ENCODE measurements at regions not wholly inside any gene's neighbourhood (a gene's known extent, or its start where the extent isn't known, plus 50 kb on each side); places are given as distances from the start of the nearest gene placed in this dataset.

- DNase-seq = no peak
These were observed 525.6 kb downstream of the SPATA31D1 start for GRCh38 chr9:82513976-82514735.

DNA sequence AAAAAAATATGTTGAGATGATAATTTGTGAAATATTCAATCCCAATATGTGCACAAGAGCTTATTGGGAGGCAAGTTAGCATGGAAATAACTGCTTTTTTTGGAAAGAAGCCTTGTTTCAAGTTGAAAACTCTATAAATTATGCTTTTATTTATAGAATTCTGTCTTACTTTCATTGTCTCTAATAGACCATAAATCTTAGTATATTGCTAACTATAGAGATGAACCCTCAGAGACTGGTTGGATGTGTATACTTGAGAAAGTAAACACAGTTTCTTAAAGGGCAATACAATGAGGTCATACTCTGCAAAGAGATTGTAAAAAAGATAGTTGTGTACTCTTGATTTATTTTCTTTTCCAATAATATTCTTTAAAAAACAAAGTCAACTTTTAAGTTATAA is 530.3 kb downstream of the SPATA31D1 start:
- no peak for DNase-seq

DNA sequence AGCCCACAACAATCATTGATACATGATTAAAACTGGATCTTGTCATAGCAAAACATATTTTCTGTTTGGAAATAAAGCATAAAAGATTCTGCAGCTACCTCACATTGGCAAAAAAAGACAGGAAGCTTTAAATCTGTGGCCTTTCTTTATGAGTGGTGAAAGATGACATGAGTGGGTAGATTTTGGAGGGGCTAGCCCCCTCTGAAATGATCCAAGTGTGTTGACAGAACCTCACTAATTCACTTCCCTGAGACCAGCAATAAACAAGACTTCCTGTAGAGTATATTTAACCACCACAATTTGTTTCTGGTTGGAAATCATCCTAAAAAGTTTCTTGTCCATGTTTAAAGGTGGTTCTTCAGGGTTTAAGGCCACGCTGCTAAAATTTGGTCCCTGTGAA is 530.8 kb downstream of the SPATA31D1 start:
- DNase-seq = no peak

DNA sequence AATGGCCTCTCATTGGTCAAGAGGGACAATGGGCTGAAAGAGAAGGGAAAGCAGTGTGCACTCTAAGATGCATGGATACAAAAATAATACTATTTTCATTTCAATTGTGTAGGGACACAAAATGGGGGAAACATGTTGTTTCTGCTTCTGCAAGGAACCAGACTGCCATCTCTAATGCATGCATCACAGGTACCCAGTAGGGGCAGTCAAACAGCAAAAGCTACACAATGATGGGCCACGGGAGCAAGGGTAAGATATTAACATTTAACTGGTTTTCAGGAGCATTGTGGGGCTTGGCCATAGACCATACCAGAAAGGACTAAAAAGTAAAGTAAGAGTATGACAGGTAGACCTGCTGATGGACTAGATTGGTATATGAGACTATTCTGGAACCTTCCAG is 535.8 kb downstream of the SPATA31D1 start:
- DNase-seq = no peak

GRCh38 chr9:82526577-82526976 is 536.4 kb downstream of the RASEF start:
- DNase-seq = no peak

DNA sequence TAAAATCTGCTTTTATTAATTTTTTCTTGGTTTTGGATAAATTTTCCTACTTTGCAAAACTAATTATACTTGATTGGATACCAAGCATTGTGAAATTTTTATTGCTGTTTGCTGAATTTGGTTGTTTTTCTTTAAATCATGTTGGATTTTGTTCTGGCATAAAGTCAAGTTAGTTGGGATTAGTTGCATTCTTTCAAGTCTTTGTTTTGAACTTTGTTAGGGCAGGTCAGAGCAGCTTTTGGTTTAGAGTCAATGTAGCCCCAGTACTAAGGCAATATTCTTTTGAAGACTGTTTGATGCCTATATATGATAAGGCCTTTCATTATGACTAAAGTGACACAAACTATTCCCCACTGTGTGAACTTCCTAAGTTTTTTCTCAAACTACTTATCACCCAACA is 531.1 kb downstream of the RASEF start:
- no peak for DNase-seq

DNA sequence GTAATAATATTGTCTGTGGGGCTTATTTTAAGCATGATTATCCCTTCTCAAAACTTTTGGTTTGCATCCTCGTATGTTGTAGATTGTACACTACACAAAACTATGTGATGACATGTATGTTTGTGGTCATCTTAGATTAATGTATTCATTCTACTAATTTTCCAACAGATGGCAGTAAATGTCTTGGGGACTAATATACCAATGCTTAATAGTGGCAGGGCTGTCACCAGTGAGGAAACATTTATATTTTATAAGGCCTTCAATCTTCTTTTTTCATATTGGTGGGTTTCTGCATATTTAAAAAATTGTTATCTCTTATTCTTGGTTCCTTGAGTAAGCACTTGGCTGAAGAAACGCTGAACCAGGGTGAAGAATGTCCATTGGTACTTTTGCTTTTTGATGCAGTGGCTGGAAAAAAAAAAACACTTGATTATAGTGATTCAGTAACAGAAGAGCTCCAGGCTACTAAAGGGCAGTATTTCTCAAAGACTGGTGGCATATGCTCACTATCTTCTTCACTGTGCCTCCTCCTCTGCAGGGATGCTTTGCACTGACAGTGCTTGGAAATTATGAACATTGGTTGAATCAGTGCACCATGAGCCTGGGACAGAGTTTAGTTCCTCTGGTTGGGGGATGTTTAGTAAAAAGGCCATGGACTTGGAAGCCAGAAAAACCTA is 530.3 kb downstream of the RASEF start:
- DNase-seq = peak; percentile 35 to 37

GRCh38 chr9:82535432-82535998 is 527.4 kb downstream of the RASEF start:
- no peak for DNase-seq

DNA sequence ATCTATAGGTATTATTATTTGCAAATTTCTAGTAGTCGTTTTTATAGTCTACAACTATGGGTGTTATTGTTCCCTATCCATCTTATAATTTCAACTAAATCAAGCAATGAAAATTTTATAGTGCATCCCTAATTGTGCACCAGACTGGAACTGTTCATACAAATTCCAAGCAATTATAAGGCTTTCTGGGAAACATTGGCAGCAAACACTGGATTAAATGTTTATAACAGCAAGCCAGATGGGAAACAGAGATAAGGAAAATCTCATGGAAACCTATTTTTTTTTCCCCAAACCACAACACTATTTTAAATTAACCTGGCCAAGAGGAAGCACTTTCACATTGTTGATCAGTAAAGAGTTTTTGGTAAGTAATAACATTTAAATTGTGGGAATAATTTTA is 524.3 kb downstream of the RASEF start:
- no peak for DNase-seq

- peak; percentile 34 to 42 for DNase-seq
These were observed 523.8 kb downstream of the RASEF start for GRCh38 chr9:82539146-82539545.

DNA sequence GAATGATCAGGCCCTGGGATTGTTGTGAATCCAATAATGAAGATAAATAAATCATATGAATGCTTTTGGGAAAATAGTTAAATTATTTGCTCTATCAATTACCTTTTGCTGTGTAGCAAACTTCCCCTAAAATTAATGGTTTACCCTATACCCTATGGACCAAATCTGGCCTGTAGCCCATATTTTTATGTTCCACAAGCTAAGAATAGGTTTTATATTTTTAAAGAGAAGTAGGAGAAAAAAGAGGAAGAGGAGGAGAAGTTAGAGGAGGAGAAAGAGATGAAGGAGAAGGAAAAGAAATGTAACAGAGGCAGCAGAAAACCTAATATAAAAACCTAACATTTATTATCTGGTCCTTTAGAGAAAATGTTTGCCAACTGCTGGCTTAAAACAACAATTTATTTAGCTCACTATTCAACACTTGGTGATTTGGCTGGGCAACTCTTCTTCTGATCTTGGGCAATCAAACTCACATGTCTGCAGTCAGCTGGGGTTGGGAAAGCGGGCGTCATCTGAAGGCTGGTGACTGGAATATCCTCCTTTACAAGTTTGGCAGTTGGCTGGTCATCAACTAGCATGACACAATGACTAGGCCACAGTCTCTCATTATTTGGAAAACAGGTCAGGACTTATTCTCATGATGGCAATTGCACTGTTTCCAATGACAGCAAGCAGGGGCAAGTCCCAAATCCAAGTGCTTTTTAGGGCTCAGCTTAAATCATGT is 522.9 kb downstream of the RASEF start:
- peak; percentile 90 to 96 for DNase-seq

GRCh38 chr9:82543726-82544125 is 519.2 kb downstream of the RASEF start:
- no peak for DNase-seq

GRCh38 chr9:82546136-82546535 is 516.8 kb downstream of the RASEF start:
- DNase-seq = no peak

DNA sequence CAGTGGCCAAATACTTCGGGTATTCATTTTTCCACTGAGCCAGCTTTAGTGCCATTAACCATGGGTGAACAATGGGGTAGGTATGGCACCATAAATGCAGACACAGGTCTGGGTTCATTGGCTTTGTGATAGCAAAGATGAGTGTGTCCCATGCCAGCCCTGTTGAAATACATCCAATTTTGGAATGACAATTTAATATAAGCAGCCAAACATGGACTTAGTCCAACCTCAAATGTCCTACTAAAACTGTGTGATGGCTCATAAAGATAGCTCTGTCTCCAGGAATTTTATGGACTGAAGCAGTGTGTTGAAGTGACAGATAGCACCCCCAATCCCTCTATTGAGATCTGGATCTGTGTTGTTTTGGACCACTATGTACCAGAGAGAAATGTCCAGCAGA is 514.9 kb downstream of the RASEF start:
- DNase-seq = no peak

DNA sequence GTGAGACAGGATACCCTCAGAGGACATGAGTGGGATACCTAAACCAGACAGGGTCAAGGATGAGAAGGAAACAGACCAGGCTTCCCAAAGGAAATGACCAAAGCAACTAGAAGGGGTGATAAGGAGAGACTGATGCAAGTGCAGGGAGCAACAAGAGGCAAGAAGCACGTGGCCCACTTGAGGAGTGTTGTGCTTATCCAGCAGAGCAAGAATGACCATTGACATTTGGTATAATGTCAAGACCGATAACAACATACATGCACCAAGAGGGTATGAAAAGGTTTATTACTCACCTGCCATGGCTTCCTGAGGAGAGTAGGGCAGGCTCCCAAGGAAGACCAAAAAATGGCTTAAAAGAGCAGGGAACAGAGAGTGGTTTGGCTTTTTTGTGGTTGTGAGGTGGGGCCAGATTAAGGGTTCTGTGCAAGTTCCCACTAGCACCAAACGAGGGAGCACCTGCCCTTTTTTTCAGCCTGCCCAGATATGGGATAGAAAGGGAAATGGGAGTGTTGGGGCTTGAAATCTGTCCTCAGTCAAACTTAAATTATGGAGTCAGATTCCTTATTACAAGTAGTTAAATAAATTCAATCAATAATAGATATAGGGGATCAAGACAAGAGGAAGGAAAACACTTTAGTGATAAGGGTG is 513.6 kb downstream of the RASEF start:
- no peak for DNase-seq

GRCh38 chr9:82552784-82553183 is 510.2 kb downstream of the RASEF start:
- no peak for DNase-seq

DNA sequence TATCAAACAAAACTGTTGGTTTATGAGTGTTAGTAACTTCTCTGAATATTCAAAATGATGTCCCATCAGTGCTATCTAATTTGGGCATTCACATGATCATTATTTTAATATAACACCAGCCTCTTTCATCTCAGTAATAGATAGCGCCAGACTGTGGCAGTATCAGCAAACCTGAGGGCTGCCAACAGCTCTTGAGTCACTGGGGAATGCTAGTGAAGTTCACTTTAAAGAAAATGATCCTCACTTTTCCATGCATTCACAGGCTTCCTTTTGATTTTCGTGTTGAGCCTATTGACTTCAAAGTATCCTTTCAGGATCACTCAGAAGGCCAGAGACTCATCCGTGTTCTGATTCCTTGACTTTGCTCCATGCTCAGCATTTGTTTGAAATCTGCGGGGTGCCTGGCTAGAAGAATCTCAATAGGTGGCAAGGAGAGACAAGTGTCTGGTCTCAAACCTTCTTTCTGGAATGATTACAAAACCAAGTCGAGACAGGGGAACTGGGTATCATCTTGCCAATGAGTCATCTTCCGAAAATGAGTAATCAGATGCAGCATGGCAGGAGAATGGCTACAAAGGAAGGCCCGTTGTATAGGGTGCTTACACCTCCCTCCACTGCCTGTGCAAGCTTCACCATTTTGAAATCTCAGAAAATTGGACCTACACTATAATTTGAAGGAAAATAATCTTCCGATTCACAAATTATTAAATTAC is 509.1 kb downstream of the RASEF start:
- DNase-seq = peak; percentile 19 to 29

- DNase-seq = no peak
These were observed 508.6 kb downstream of the RASEF start for GRCh38 chr9:82554381-82554780.

DNA sequence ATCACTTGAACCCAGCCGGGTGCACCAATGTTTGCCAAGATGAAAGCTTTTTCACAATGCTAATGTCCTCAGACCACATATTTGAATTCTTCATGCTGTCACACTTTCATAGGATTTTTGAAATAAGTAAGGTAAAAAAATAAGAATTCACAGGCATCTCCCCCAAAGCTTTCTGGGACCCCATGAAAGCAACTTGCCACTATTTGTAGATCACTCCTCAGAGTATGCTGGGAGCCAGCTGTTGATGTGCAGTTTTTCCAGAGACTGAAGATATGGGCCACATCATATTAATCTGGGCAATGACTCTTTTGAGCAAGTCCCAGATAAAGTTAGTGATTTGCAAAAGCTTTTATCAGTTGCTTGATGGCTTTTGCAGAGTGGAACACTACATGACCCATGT is 507.9 kb downstream of the RASEF start:
- no peak for DNase-seq

- no peak for DNase-seq
These were observed 507.4 kb downstream of the RASEF start for GRCh38 chr9:82555431-82556051.

DNA sequence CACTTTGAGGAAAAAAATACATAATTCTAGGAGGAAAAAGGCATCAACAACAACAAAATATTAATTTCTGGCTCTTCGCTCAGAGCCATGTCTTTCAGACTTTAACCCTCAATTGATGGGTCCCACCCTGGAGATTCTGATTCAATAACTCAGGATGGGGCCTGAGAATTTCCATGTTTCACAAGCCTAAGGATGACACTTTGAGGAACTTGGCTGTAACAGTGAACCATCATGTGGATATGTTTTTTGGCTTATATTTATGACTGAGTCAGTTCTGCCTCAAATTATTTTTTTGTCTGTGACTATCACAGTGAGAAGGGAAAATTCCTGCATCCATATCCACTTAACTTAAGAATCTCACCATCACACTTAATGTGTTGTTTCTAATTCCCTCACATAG is 504.6 kb downstream of the RASEF start:
- DNase-seq = peak; percentile 49 to 76

All from inflammatory macrophage treated with lipopolysaccharide for 1 hour (primary cell).